ENCODE measurements at regions not wholly inside any gene's neighbourhood (a gene's known extent, or its start where the extent isn't known, plus 50 kb on each side); places are given as distances from the start of the nearest gene placed in this dataset.
A peak's percentile ranks its signal among the peaks of the same experiment; 100 is the strongest.

GRCh38 chr4:34932591-34932990 lies 1311.7 kb downstream of the ARAP2 start:
- no peak for DNase-seq

GRCh38 chr4:34935739-34936138 lies 1308.6 kb downstream of the ARAP2 start:
- DNase-seq, result no peak

GRCh38 chr4:34939073-34939472 lies 1305.2 kb downstream of the ARAP2 start:
- DNase-seq, result no peak

- no peak for DNase-seq
Observed at GRCh38 chr4:34943741-34944386, 1300.5 kb downstream of the ARAP2 start.

- DNase-seq, result no peak
Observed at GRCh38 chr4:34950926-34951325, 1293.4 kb downstream of the ARAP2 start.

GRCh38 chr4:34953145-34953799 lies 1291.0 kb downstream of the ARAP2 start:
- peak; percentile 75 for DNase-seq

GRCh38 chr4:34964613-34965012 lies 1279.7 kb downstream of the ARAP2 start:
- DNase-seq, result no peak

GRCh38 chr4:34972189-34972588 lies 1272.1 kb downstream of the ARAP2 start:
- DNase-seq, result no peak

GRCh38 chr4:34973650-34974312 lies 1270.5 kb downstream of the ARAP2 start:
- DNase-seq, result no peak

GRCh38 chr4:34974313-34974680 lies 1270.0 kb downstream of the ARAP2 start:
- DNase-seq, result no peak

GRCh38 chr4:35021222-35021621 lies 1223.1 kb downstream of the ARAP2 start:
- DNase-seq, result peak; percentile 89

GRCh38 chr4:35025152-35025834 lies 1219.0 kb downstream of the ARAP2 start:
- no peak for DNase-seq

- DNase-seq, result no peak
Observed at GRCh38 chr4:35038079-35038805, 1206.1 kb downstream of the ARAP2 start.

- no peak for DNase-seq
Observed at GRCh38 chr4:35038845-35039244, 1205.5 kb downstream of the ARAP2 start.

- no peak for DNase-seq
Observed at GRCh38 chr4:35052546-35052945, 1191.8 kb downstream of the ARAP2 start.

GRCh38 chr4:35063031-35063570 lies 1181.2 kb downstream of the ARAP2 start:
- no peak for DNase-seq

- DNase-seq, result no peak
Observed at GRCh38 chr4:35066406-35066805, 1177.9 kb downstream of the ARAP2 start.

- DNase-seq, result no peak
Observed at GRCh38 chr4:35080799-35081198, 1163.5 kb downstream of the ARAP2 start.

- DNase-seq, result no peak
Observed at GRCh38 chr4:35087218-35087617, 1157.1 kb downstream of the ARAP2 start.

- peak; percentile 32 for DNase-seq
Observed at GRCh38 chr4:35100932-35101331, 1143.4 kb downstream of the ARAP2 start.

- no peak for DNase-seq
Observed at GRCh38 chr4:35102066-35102465, 1142.2 kb downstream of the ARAP2 start.

GRCh38 chr4:35105486-35105885 lies 1138.8 kb downstream of the ARAP2 start:
- peak; percentile 54 for DNase-seq

Data from islet precursor cell (in vitro differentiated cells).